ENCODE measurements at regions not wholly inside any gene's neighbourhood (a gene's known extent, or its start where the extent isn't known, plus 50 kb on each side); places are given as distances from the start of the nearest gene placed in this dataset.

GRCh38 chr2:56713978-56714377 is 530.2 kb downstream of the CCDC85A start:
- Mint-ChIP-seq H3K4me1 (peaks cover 11% of the 10 kb centered on the region), H3K36me3 (no peaks in the 10 kb centered on the region), H3K27me3 (ENCODE audit: low read depth) (no peaks in the 10 kb centered on the region), H3K4me3 (no peak overlapping the region), H3K9me3 (peaks cover 22% of the 10 kb centered on the region), H3K27ac (no peak overlapping the region)
- TF ChIP-seq, protein P1, sequence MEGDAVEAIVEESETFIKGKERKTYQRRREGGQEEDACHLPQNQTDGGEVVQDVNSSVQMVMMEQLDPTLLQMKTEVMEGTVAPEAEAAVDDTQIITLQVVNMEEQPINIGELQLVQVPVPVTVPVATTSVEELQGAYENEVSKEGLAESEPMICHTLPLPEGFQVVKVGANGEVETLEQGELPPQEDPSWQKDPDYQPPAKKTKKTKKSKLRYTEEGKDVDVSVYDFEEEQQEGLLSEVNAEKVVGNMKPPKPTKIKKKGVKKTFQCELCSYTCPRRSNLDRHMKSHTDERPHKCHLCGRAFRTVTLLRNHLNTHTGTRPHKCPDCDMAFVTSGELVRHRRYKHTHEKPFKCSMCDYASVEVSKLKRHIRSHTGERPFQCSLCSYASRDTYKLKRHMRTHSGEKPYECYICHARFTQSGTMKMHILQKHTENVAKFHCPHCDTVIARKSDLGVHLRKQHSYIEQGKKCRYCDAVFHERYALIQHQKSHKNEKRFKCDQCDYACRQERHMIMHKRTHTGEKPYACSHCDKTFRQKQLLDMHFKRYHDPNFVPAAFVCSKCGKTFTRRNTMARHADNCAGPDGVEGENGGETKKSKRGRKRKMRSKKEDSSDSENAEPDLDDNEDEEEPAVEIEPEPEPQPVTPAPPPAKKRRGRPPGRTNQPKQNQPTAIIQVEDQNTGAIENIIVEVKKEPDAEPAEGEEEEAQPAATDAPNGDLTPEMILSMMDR (IDR thresholded peaks at IDR 0.05; ENCODE audit: unreplicated experiment), result no peak
- no peak for DNase-seq (ENCODE audit: low spot score in 2 of 2, unreplicated experiment in 2 of 2)

GRCh38 chr2:56714400-56714799 is 530.6 kb downstream of the CCDC85A start:
- Mint-ChIP-seq H3K36me3 (no peaks in the 10 kb centered on the region), H3K27ac (peak overlapping the region; percentile 10), H3K27me3 (ENCODE audit: low read depth) (no peaks in the 10 kb centered on the region), H3K4me1 (peaks cover 11% of the 10 kb centered on the region), H3K9me3 (peaks cover 22% of the 10 kb centered on the region), H3K4me3 (no peak overlapping the region)
- no peak for DNase-seq (ENCODE audit: low spot score in 2 of 2, unreplicated experiment in 2 of 2)
- TF ChIP-seq, protein P1 (IDR thresholded peaks at IDR 0.05; ENCODE audit: unreplicated experiment), result no peak

DNA sequence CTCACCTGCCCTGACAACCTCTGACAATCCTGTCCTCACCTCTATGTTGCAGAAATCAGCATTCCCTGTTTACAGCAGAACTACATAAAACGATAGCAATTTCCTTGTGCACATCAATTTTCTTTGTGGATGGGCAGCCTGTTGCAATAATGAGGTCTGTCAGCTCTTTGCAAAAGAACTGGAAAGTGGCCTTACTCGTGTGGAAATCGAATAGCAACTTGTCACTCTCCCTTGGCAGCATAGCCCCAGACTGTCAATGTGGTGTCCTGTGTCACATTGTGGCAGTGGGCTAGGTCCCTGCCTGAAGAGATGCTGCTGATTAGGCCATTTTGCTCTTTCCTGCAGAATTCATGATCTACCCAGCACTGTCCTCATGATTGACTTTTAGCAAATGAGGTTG is 531.9 kb downstream of the CCDC85A start:
- Mint-ChIP-seq H3K27me3 (ENCODE audit: low read depth) (no peaks in the 10 kb centered on the region), H3K36me3 (no peaks in the 10 kb centered on the region), H3K27ac (no peak overlapping the region), H3K4me1 (peaks cover 11% of the 10 kb centered on the region), H3K4me3 (no peak overlapping the region), H3K9me3 (peaks cover 30% of the 10 kb centered on the region)
- TF ChIP-seq, protein P1 (IDR thresholded peaks at IDR 0.05; ENCODE audit: unreplicated experiment), result no peak
- no peak for DNase-seq (ENCODE audit: low spot score in 2 of 2, unreplicated experiment in 2 of 2)

- H3K27me3 Mint-ChIP-seq (ENCODE audit: low read depth), result no peaks in the 10 kb centered on the region
Measured at GRCh38 chr2:56718413-56718812, 534.6 kb downstream of the CCDC85A start.

DNA sequence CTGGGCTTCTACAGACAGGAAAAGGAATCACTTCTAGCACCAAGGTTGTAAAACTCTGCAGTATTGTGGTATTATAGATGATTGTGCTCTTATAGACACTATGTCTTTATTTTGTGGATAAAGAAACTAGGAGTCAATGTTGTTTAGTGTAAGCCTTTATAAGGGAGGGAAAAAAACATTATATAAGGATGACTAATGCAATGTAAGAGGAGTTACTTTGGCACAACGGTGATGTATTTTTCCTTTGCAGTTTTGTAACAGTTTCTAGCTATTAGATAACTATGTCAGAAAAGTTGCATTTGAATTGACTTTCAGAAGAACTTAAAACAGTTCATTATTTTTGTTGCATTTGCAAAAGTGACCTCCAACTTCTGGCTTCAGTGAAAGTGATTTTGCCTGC is 545.4 kb downstream of the CCDC85A start:
- TF ChIP-seq, protein P1 (IDR thresholded peaks at IDR 0.05; ENCODE audit: unreplicated experiment), result no peak
- Mint-ChIP-seq H3K27me3 (ENCODE audit: low read depth) (peaks cover 1% of the 10 kb centered on the region), H3K9me3 (peaks cover 31% of the 10 kb centered on the region), H3K27ac (no peak overlapping the region), H3K36me3 (no peaks in the 10 kb centered on the region), H3K4me1 (no peaks in the 10 kb centered on the region), H3K4me3 (no peak overlapping the region)
- no peak for DNase-seq (ENCODE audit: low spot score in 2 of 2, unreplicated experiment in 2 of 2)

More at GRCh38 chr2:56718413-56718812, 534.6 kb downstream of the CCDC85A start:
- Mint-ChIP-seq H3K36me3 (no peaks in the 10 kb centered on the region), H3K27ac (no peak overlapping the region), H3K9me3 (peaks cover 32% of the 10 kb centered on the region), H3K4me1 (peaks cover 5% of the 10 kb centered on the region), H3K4me3 (no peak overlapping the region)
- DNase-seq (ENCODE audit: low spot score in 2 of 2, unreplicated experiment in 2 of 2), result no peak
- TF ChIP-seq, protein P1 (IDR thresholded peaks at IDR 0.05; ENCODE audit: unreplicated experiment), result no peak

DNA sequence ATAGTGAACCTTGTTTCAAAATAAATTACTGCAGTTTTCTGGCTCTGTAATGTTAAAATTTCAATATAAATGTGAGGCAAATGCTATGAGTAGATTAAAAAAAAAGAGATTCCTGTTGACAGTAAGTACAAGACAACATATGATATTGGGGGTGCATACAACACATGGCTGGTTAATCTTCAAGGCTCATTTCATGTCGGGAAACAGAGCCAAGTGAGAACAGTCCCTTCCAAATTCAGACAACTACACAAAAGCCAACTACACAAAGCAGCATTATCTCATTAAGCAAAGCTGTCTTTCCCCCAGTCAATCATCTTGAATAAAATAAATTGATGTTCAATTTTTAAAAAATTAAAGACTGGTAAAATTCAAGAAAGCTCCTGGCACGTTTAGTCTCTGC is 549.2 kb downstream of the CCDC85A start:
- no peaks in the 10 kb centered on the region for H3K4me1 Mint-ChIP-seq
- TF ChIP-seq, protein P1 (IDR thresholded peaks at IDR 0.05; ENCODE audit: unreplicated experiment), result no peak
- H3K27ac Mint-ChIP-seq, result no peak overlapping the region
- peaks cover 18% of the 10 kb centered on the region for H3K9me3 Mint-ChIP-seq
- no peak for DNase-seq (ENCODE audit: low spot score in 2 of 2, unreplicated experiment in 2 of 2)
- no peak overlapping the region for H3K4me3 Mint-ChIP-seq
- peaks cover 2% of the 10 kb centered on the region for H3K36me3 Mint-ChIP-seq
- peaks cover 1% of the 10 kb centered on the region for H3K27me3 Mint-ChIP-seq (ENCODE audit: low read depth)
